GM19455 (cell line): ENCODE measurements at regions not wholly inside any gene's neighbourhood (a gene's known extent, or its start where the extent isn't known, plus 50 kb on each side); places are given as distances from the start of the nearest gene placed in this dataset.
"Not testable (repeated sequence)": the region's sequence is repeated elsewhere in the genome, so short reads cannot be mapped to it uniquely, and the experiment has no call there.

Source experiments
- ATAC-seq: cut with Tn5 transposase; IDR thresholded peaks from one replicate; pipeline ENCODE4 v1.9.1; 2021; ENCODE audit not compliant: unreplicated experiment

DNA sequence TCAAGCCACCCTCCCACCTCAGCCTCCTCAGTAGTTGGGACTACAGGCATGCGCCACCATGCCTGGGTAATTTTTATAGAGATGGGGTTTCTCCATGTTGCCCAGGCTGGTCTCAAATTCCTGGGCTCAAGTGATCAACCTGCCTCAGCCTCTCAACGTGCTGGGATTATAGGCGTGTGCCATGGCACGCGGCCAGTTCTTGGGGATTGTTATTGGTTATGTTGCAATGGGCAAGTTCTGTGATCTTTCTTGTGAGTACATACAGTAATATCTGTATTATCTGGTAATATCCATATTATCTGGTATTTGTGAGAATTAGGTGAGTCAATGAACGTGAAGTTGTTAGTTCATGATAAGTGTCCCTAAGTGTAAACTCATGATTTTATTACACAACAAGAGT lies 90.3 kb upstream of the TBL1X start:
- no peak for ATAC-seq

DNA sequence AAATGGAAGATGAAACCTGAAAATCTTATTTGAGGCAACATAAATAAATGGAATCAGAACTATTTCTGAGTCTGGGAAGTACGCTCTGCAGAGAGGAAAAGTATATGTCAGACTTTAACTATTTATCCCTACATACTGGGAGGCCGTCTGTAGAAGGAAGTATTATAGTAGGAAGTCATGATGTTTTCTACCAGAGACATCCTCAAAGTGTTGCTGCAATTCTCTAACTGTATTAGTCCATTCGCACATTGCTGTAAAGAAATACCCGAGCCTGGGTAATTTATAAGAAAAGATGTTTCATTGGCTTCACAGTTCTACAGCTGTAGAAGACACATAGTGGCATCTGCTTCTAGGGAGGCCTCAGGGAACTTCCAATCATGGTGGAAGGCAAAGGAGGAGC lies 88.7 kb upstream of the TBL1X start:
- ATAC-seq = no peak

DNA sequence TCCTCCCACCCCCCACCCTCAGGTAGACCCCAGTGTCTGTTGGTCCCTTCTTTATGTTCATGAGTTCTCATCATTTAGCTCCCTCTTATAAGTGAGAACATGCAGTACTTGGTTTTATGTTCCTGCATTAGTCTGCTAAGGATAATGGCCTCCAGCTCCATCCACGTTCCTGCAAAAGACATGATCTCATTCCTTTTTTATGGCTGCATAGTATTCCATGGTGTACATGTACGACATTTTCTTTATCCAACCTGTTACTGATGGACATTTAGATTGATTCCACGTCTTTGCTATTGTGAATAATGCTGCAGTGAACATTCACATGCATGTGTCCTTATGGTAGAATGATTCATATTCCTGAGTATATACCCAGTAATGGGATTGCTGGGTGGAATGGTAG lies 87.6 kb upstream of the TBL1X start:
- not testable (repeated sequence) for ATAC-seq

DNA sequence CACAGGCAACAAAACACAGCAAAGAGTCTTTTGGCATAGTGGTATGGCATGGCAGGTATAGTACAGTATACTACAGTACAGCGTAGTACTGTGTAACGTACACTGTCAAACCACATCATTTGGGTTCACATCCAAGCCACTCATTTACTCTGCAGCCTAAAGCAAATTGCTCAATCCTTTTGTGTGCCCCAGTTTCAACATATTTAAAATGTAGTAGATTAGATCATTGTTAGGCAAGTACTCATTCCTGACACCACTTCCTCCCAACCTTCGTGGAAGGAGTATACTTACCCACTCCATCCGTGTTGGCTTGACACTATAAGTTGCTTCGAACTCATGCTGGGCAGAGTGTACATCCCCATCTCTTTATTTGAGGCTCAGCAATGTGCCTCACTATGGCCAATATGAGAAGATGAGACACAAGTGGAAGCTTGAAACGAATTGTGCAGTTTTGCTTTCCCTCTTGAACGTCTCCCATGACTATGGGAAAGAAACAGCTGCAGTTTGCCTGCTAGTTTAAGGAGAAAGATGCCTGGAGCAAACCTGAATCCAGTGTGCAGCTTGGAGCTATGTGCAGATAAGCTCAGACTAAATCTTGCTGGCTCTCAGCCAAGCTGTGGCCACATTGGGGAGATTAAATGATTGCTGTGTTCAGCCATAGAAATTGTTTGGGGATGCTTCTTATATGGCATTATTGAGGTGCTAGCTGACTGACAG lies 85.7 kb upstream of the TBL1X start:
- no peak for ATAC-seq

DNA sequence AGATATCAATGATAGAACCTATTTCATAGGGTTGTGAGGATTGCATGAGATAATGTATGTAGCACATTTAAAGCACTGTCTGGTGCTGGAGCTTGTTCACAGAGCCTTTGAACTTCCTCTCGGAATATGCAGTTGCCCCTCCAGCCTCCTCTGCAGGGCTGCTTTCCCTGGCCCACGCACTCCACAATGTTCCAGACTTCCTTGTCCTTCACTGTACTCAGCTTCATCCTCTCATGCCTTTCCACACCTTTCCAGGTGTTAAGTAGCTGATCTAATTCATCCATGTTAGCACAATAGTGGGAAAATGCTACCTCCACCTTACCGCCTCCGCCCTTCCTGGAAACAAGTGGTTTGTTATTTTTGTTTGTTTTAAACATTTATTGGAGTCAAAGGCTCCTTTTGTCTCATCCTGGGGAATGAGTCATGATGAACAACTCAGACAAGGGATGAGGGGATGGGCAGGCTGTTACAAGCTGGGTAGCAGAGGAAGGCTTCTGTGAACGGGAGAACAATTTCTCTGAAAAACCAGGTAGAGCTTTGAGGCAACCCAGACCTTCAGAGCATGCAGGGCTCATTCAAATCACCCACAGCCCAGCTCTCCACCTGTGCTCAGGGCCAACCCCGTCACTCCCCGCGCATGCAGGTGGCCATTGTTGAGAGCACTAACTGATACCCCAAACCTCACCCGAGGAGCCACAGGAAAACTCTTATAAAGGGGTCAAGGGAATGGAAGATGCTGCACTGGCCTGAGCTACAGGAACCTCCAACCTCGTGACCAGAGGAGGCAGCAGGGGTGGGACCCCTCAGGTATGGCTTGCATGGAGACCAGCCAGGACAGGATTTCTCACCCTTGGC lies 84.9 kb upstream of the TBL1X start:
- no peak for ATAC-seq

DNA sequence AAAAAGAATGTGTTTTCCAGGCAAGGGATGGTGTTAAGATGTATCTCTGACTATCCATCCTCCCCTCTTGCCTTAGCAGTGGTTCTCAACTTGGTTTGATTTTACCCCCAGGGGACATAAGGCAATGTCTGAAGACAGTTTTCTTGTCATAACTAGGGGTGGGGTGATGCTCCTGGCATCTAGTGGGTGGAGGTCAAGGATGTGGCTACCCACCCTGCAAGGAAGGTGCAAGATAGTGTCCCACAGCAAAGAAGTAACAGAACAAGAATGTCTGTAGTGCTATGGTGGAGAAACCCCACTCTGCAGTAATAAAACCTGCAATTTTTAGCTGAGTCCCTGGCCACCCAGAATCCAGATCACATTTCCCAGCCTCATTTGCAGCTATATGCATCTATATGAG lies 81.2 kb upstream of the TBL1X start:
- no peak for ATAC-seq

DNA sequence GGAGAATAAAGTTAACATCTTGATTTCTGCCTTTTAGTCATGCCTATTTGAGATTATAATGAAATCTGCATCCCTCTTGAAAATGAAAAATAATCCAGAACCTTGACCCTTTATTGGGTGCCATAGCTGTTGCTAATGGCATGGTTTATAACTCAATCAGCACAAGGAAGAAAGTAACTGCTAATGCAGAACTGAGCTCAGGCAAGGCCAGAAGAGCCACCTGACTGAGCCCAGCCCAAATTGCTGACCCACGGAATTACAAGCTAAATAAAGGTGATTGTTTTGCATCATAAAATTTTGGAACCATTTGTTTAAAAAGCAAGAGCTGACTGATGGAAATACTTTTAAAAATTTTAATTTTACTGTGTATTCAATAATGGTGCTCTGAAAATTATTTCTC lies 76.4 kb upstream of the TBL1X start:
- ATAC-seq = no peak

DNA sequence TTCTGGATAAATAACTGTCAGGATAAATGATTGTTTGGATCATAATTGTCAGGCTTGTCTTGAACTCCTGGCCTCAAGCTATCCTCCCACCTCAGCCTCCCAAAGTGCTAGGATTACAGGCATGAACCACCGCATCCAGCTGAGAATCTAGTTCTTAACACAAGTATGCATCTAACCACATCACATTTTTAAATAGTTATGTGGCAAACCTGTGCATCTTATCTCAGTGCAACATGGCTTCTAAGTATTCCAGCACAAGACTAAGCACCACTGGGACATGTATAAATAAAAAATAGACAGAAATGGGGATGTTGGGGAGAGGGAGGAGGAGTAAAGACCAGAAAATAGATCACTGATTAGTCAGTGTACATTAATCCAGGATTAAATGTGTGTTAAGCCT lies 74.7 kb upstream of the TBL1X start:
- no peak for ATAC-seq

DNA sequence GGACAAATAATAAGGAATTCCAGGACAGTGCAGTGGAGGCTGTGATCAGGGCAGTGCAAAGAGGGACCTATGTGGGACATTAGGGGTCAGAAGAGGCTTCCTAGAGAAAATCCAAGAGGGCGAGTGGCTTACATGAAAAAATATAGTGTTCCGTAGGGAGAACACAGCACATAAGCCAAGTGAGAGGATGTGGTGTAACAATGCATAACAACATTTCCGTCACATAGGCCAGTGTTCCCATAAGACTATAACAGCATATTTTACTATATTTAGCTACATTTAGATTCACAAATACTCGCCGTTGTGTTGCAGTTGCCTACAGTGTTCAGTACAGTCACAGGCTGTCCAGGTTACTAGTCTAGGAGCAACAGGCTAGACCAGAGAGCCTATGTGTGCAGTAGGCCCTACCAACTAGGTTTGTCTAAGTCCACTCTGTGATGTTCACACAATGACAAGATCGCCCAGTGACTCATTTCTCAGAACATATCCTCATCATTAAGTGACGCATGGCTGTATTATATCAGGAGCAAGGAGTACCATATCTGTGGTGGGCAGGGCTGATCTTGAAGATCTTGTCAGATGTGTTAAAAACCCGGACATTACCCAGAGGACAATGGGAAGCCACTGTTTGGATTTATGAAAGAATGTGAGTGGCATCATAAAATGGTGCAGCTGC lies 74.0 kb upstream of the TBL1X start:
- ATAC-seq = no peak

DNA sequence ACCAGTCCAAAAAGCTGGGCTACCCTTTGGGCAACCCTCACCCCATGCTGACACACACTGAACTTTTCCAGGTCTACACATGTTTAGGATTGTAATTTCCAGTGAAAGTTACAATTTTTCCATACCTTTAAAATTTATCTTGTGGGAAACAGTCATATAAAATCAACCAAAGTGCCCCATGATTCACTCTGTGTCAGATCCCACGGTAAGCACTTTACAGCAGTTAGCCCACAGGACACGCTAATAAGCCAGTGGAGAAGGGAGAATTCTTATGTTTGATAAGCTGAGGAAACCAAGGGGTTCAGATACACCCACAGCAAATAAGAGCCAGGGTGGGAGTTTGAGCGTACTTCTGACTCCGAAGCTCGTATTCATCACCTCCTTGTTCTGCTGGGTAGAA lies 72.4 kb upstream of the TBL1X start:
- no peak for ATAC-seq

DNA sequence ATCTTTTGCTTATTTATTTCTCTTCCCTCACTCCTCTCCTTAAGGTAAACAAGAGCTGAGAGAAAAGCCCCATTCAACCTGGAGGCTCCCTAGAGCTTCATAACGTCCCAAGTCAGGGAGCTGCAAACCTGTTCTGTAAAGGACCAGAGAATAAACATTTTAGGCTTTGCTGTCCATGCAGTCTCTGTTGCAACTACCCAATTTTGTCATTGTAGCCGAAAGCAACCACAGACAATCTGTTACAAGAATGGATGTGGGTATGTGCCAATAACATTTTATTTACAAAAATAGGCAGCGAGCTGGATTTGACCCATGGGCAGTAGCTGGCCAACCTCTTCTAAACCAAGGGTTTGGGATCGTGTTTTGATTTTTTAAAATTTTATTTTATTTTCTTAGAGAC lies 71.3 kb upstream of the TBL1X start:
- no peak for ATAC-seq

DNA sequence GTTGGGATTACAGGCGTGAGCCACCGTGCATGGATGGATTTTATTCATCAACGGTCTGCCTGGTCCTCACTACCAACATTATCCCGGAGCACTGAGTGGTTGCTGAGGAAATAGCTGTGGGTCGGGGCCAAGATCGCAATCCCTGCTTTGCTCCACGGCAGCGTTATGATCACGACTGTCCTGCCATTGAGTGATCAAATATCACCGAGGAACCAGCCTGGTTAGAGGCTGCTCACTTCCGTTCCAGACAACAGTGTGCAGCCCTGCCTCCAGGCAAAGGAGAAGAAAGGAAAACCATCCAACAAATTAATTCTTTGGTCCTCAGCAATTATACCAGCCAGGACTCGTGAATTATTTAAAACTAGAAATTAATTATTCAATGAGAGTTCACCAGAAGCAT lies 70.6 kb upstream of the TBL1X start:
- ATAC-seq = no peak

DNA sequence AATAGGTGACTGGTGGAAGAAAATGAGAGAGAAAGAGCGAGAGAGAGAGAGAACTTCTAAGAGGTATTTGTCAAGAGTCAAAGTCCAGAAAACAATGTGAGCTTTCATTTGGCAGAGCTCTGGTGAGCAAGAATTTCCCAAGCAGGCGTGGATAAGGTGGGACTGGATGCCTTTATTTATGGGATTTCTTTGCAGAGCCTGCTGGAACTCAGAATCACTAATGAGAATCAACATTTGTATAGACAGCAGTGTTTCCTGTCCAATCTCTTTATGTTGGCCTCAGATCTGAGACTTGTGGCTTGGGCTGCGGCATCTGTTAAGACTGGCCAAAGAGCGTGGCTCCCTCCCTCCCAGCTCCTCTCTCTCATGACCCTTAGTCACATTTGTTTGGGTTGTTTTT lies 67.9 kb upstream of the TBL1X start:
- ATAC-seq = no peak

DNA sequence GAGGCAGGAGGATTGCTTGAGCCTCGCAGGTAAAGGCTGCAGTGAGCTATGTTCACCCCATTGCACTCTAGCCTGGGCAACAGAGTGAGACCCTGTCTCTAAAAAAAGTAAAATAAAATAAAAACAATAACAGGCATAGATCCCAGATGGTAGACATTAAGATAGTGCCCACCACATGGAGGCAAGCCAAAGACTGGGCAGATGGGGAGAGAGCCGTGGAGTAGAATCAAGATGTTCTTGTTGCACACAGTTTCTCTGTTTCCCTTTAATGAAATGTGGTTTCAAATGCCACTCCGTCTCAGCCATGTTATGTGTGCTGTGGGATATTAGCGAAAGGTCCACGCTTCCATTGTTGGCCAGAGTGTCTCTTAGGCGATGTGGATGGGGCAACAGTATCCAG lies 63.8 kb upstream of the TBL1X start:
- ATAC-seq = no peak

DNA sequence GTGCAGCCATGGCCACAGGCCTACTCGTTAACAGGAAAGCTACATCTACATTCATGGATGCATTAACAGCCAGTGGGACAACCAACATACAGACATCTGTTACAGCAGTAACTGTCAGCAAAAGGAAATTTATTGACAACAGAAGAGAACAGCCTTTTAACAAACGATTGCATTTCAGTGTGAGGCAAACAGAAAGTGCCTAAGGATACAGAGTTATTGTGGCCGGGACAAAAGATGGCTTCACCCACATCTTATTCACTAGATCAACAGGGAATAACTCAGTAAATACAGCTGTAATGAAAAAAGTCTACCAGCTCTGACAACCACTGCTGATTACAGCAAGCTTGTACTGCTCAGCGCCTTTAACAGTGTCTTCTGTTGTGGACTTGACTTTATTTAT lies 61.5 kb upstream of the TBL1X start:
- no peak for ATAC-seq

DNA sequence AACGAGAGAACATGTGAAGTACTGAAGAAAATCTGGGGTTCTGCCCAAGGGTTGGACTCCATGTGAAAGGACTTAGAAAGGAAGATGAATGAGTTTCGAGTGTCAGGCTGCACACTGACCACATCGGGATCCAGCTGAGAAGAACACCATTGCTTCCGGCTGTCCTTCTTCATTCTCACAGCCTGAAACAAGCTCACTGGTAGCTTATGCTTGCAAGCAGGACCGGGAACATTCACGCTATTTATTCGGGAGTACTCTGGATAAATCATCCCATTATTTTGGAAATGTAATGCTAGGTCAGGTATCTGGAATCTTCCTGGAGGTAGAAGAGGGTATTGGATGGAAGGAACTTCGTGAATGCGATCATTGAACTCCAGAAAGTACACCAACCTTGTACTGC lies 59.2 kb upstream of the TBL1X start:
- ATAC-seq = not testable (repeated sequence)

DNA sequence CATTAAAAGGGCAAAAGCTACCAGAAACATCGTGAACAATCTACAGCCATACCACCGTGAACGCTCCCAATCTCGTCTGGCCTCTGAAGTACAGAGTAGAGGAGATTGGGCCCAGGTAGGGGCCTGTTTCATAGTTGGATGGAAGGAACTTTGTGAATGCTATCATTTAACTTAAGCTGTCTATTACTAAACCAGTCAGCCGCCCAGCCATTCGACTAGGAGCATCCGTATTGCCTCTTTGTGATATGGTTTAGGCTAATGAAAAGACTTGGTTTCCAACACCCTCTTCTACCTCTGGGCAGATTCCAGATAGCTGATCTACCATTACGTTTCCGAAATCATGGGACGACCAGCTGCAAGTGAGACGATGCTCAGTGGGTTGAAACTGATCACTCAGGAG lies 54.0 kb upstream of the TBL1X start:
- not testable (repeated sequence) for ATAC-seq

DNA sequence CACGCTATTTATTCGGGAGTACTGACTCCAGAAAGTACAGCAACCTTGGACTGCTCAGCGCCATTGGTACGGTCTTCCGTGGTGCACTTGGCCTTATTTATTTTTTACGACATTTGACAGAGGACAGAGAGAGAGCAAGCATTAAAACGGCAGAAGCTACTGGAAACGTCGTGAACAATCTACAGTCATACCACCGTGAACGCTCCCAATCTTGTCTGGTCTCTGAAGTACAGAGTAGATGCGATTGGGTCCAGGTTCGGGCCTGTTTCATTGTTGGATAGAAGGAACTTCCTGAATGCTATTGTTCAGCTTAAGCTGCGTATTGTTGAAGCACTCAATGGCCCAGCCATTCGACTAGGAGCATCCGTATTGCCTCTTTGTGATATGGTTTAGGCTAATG lies 53.2 kb upstream of the TBL1X start:
- not testable (repeated sequence) for ATAC-seq

DNA sequence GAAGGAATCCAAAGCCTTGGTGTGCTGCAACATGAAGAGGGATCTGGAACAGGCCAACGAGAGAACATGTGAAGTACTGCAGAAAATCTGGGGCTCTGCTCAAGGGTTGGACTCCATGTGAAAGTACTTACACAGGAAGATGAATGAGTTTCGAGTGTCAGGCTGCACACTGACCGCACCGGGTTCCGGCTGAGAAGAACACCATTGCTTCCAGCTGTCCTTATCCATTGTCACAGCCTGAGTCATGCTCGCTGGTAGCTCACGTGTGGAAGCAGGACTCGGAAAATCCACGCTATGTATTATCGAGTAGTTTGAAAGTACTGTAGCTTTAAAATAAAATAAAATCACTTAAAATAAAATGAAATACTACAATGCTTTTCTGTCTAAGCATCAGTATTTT lies 50.4 kb upstream of the TBL1X start:
- no peak for ATAC-seq
